CD8-positive, alpha-beta memory T cell (primary cell): ENCODE measurements at regions not wholly inside any gene's neighbourhood (a gene's known extent, or its start where the extent isn't known, plus 50 kb on each side); places are given as distances from the start of the nearest gene placed in this dataset.

Experiments
- CTCF ChIA-PET: fragments of 350-600 bp; sonication (Branson Sonifier 250); formaldehyde crosslinking; loops from one replicate; lab custom pipeline; 2021; ENCODE audit warnings: antibody characterized with exemption; lab: Charles Lee
- POLR2A ChIA-PET: fragments of 350-600 bp; sonication (Branson Sonifier 250); formaldehyde crosslinking; loops from one replicate; lab custom pipeline; 2021; ENCODE audit warnings: antibody characterized with exemption; lab: Charles Lee
- DNase-seq, 5 donors: peaks; one replicate each; pipeline versions ENCODE4 v3.0.0 to v3.0.0-alpha.2; 2020 to 2022; ENCODE audit warnings: mixed read lengths in 1 of 5
- H3K27ac ChIP-seq: one replicate; pipeline ENCODE4 v1.7.0; 2013; ENCODE audit warnings: low read depth, mild to moderate bottlenecking, low read length, moderate library complexity
- H3K27me3 ChIP-seq: 2 replicates; pipeline ENCODE4 v1.7.0; 2013; ENCODE audit warnings: low read length, mild to moderate bottlenecking; ENCODE audit not compliant: insufficient read depth, poor library complexity, severe bottlenecking
- H3K36me3 ChIP-seq: 2 replicates; pipeline ENCODE4 v1.7.0; 2013; ENCODE audit warnings: mild to moderate bottlenecking, low read length, moderate library complexity; ENCODE audit not compliant: insufficient read depth
- H3K4me1 ChIP-seq: 2 replicates; pipeline ENCODE4 v1.7.0; 2013; ENCODE audit warnings: mild to moderate bottlenecking, low read length, moderate library complexity; ENCODE audit not compliant: insufficient read depth
- H3K4me3 ChIP-seq: 2 replicates; pipeline ENCODE4 v1.7.0; 2013; ENCODE audit warnings: mild to moderate bottlenecking, low read length
- H3K9me3 ChIP-seq: 2 replicates; pipeline ENCODE4 v1.7.0; 2013; ENCODE audit warnings: mild to moderate bottlenecking, low read length
- H3K27ac Mint-ChIP-seq, 8 donors: one replicate each; pipeline ENCODE4 v1.8.0; 2020 to 2021; ENCODE audit warnings: mixed read lengths in 8 of 8, mild to moderate bottlenecking in 6 of 8, inconsistent platforms in 3 of 8, moderate library complexity in 3 of 8
- H3K27me3 Mint-ChIP-seq, 2 donors: one replicate each; pipeline ENCODE4 v1.8.0; 2020 to 2021; ENCODE audit warnings: mixed read lengths in 2 of 2, mild to moderate bottlenecking in 1 of 2, moderate library complexity in 1 of 2
- H3K36me3 Mint-ChIP-seq, 3 donors: one replicate each; pipeline ENCODE4 v1.8.0; 2020 to 2021; ENCODE audit warnings: mixed read lengths in 3 of 3, inconsistent platforms in 1 of 3, mild to moderate bottlenecking in 1 of 3
- H3K4me1 Mint-ChIP-seq, 3 donors: one replicate each; pipeline ENCODE4 v1.8.0; 2020 to 2021; ENCODE audit warnings: mixed read lengths in 3 of 3, inconsistent platforms in 1 of 3, mild to moderate bottlenecking in 1 of 3
- H3K4me3 Mint-ChIP-seq, 7 donors: one replicate each; pipeline ENCODE4 v1.8.0; 2020 to 2021; ENCODE audit warnings: mixed read lengths in 7 of 7, mild to moderate bottlenecking in 6 of 7, moderate library complexity in 4 of 7, inconsistent platforms in 2 of 7
- H3K9me3 Mint-ChIP-seq, 5 donors: one replicate each; pipeline ENCODE4 v1.8.0; 2020 to 2022; ENCODE audit warnings: mixed read lengths in 5 of 5, mild to moderate bottlenecking in 3 of 5, moderate library complexity in 2 of 5, inconsistent platforms in 1 of 5

GRCh38 chr11:109364851-109365250 lies 57.1 kb upstream of the C11orf87 start:
- no peaks in the 10 kb centered on the region for H3K4me1 Mint-ChIP-seq
- H3K4me1 ChIP-seq: no peaks in the 10 kb centered on the region
- ChIA-PET POLR2A (no interaction called here), CTCF (no interaction called here)
- H3K27me3 Mint-ChIP-seq: no peaks in the 10 kb centered on the region
- no peaks in the 10 kb centered on the region for H3K27me3 ChIP-seq
- H3K36me3 ChIP-seq: no peaks in the 10 kb centered on the region
- DNase-seq: no peak
- H3K9me3 ChIP-seq: no peaks in the 10 kb centered on the region
- no peak overlapping the region for H3K4me3 Mint-ChIP-seq
- H3K36me3 Mint-ChIP-seq: no peaks in the 10 kb centered on the region
- peaks cover 2 to 7% (median 3%) of the 10 kb centered on the region in 5 donors for H3K9me3 Mint-ChIP-seq
- no peak overlapping the region for H3K4me3 ChIP-seq
- no peak overlapping the region for H3K27ac ChIP-seq
- H3K27ac Mint-ChIP-seq: no peak overlapping the region

GRCh38 chr11:109371444-109372176 lies 50.4 kb upstream of the C11orf87 start:
- peaks cover 0 to 6% (median 4%) of the 10 kb centered on the region in 5 donors for H3K9me3 Mint-ChIP-seq
- no peak for DNase-seq
- no peaks in the 10 kb centered on the region for H3K36me3 Mint-ChIP-seq
- Histone ChIP-seq H3K4me3 (no peak overlapping the region), H3K9me3 (no peaks in the 10 kb centered on the region), H3K27ac (no peak overlapping the region), H3K36me3 (no peaks in the 10 kb centered on the region), H3K27me3 (no peaks in the 10 kb centered on the region), H3K4me1 (no peaks in the 10 kb centered on the region)
- no peaks in the 10 kb centered on the region for H3K4me1 Mint-ChIP-seq
- CTCF ChIA-PET: no interaction called here
- no peaks in the 10 kb centered on the region for H3K27me3 Mint-ChIP-seq
- H3K27ac Mint-ChIP-seq: no peak overlapping the region
- POLR2A ChIA-PET: no interaction called here
- no peak overlapping the region for H3K4me3 Mint-ChIP-seq
